Inflammatory macrophage treated with lipopolysaccharide for 1 hour (primary cell): ENCODE measurements at regions not wholly inside any gene's neighbourhood (a gene's known extent, or its start where the extent isn't known, plus 50 kb on each side); places are given as distances from the start of the nearest gene placed in this dataset.

Experiments
- DNase-seq, 2 donors: peaks; one replicate each; pipeline ENCODE4 v3.0.0-alpha.2; 2020 to 2022

DNA sequence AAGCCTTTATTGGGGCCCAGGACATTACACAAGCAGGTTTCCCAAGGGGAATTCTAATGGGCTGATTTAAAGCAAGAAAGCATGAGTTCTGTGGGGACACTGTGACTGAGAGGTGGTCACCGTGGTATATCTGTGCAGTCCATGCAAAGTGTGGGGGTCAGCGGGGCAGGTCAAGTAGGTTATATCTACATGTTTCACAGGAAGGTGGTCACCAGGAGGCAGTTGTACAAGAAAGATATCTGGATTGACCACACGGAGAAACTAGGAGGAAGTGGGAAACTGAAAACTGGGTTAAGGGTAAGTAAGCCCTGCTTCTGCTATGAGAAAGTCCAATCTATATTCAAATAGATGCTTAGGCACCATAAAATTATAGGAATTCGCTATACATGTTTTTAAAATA is 77.8 kb upstream of the CNOT2 start:
- no peak for DNase-seq

DNA sequence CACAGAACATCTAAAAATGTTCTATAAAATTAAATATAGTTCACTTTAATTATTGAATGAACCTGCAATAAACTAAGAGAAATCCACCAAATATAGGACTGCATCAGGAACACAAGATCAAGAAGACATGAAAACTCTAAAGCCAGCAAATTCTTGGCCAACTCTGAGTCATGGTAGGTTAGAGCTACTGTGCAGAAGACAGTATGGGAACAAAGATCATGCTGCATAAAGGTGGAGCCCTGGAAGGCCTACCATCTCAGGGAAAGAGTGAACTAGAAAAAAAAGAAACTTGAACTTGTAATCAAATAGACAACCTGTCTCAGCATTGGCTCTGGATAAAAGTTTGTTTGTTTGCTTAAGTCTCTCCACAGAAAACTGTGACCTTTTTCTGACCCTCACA is 66.9 kb upstream of the CNOT2 start:
- DNase-seq, result no peak

DNA sequence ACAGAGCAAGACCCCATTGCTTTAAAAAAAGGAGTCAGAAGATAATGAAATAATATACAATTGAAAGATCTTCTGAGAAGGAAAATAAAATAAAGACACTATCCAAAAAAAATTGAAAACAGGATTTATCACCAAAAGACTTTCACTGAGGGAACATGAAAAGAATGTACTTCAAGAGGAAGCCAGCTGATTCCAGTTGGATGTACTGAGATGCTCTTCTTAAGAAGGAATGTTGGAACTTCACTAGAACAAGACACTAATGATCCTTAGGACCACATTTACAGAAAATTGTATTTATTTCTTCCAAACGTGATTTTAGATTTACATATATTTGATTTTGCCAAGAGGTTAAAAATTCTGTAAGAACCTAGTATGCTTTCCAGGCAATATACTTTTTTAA is 65.6 kb upstream of the CNOT2 start:
- no peak for DNase-seq

DNA sequence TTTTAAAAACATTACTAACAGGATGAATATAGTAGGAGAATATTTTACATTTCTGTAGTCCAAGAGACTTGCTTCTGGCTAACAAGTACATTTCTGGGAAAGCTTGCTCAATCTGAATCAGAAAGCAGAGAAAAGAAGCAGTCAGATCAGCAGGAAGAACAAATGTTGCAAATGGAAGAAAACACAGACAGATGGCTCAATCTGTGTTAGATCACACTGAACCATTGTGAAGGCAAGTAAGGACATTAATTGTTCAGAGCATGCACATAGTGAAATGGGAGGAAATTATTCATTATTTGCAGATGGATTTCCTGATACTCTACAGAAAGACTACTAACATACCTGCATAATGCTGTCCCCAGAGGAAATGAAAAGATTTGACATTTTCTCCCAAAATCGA is 65.2 kb upstream of the CNOT2 start:
- DNase-seq, result no peak

DNA sequence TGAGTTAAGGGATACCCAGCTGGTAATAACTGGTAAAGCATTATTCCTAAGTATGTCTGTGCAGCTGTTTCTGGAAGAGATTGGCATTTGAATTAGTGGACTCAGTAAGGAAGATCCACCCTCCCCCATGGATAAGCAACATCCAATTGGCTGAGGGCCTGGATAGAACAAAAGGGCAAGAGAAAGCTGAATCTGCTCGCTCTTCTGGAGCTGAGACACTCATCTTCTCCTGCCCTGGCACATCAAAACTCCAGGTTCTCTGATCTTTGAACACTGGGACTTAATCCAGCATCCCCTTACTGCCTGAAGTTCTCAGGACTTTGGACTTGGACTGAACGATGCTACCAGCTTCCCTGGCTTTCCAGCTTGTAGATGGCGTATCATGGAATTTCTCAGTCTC is 63.1 kb upstream of the CNOT2 start:
- no peak for DNase-seq

GRCh38 chr12:70185301-70185700 is 57.9 kb upstream of the CNOT2 start:
- no peak for DNase-seq

DNA sequence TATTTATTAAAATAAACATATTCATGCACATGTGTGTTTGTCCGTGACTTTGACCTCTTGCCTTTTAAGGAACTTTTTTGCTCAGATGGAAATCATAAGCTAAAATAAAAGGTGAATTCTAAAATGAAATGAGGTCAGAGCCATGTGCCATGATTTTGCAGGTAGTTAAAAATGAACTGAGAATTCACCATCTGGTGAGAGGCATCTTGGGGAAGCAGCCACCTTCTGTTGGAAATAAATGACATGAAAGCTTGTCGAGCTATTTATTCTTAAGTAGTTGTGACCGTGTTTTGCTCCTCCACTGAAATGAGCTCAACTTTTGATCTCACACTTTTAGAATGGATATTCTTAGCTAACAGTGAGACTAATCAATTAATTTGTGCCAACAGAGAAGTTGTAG is 56.8 kb upstream of the CNOT2 start:
- no peak for DNase-seq

DNA sequence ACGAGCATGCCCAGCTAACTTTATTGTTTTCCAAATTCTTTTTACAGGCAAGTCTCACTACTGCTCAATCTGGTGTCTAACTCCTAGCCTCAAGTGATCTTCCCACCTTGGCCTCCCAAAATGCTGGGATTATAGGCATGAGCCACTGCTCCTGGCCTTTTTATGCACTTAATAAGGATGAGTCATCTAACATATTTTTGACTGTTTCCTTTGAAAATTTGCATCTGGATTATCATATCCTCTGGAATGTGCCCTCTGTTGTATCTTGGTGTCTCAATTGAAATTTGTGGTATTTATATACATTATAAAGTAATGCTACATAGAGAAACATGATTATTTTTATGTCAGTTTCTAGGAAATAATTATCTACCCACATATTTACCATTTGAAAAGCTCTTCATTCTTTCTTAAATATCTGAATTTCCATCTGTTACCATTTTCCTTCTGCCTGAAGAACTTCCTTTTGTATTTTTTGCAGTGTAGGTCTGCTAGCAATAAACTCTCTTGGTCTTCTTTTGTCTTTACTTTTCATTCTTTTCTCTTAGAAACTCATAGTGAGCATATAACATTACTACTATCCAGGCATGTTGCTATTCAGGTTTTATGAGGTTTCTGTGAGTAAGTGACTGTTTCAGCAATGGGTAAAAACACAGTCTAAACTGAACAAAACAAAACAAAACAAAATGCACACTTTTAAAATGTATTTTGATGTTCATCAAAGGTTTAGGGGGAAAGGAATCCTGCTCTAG is 52.8 kb upstream of the CNOT2 start:
- no peak for DNase-seq
